Suppressor macrophage (primary cell): ENCODE measurements at regions not wholly inside any gene's neighbourhood (a gene's known extent, or its start where the extent isn't known, plus 50 kb on each side); places are given as distances from the start of the nearest gene placed in this dataset.

ENCODE experiments used
- DNase-seq, 4 experiments: peaks; one replicate each; pipeline ENCODE4 v3.0.0-alpha.2; 2020 to 2022

GRCh38 chr13:40375489-40376171 lies 290.8 kb downstream of the FOXO1 start:
- DNase-seq: no peak

DNA sequence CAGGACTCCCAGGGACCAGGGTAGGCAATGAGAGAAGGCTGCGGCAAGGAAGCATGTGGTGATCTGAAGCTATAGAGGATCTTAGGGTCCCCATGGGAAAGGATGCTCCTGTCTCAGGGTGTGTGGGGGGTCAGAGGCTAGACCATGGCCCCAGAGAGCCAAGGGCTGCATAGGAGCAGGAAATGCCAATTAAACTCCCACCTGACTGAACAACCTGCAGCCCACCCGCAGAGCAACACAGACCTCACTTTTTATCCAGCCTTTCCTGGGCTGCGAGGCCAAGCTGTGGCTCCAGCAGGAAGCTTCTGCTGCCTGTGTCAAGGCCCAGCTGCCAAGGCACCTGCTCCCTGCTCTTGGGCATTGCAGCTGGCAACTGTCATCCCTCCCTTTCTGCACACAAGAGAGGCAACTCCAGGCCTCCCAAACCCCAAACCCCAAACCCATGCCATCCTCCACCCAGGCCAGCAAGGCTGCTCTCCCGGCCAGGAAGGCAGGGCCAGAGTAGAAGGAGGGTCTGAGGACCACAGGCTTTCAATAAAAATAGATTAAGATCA lies 290.1 kb downstream of the FOXO1 start:
- no peak for DNase-seq

GRCh38 chr13:40376867-40377535 lies 289.4 kb downstream of the FOXO1 start:
- DNase-seq: no peak

DNA sequence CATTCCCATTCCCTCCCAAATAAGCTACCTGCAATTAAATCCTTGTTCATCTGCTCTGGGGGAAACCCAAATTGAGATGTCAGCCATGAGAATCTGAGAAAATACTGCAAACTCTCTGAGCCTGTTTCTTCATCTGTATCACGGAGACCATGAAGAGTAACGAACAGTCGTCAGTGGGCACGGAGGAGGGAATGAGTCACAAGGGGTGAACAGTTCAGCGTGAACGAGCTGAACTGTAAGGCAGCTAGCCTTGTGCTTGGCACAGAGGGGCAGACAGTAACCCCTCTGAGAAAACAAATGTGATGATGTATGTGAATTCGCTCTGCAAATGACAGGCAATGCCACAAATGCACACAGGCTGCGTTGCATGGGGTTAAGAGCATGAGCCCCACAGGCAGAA lies 288.7 kb downstream of the FOXO1 start:
- no peak for DNase-seq

GRCh38 chr13:40379196-40379595 lies 287.2 kb downstream of the FOXO1 start:
- no peak for DNase-seq

DNA sequence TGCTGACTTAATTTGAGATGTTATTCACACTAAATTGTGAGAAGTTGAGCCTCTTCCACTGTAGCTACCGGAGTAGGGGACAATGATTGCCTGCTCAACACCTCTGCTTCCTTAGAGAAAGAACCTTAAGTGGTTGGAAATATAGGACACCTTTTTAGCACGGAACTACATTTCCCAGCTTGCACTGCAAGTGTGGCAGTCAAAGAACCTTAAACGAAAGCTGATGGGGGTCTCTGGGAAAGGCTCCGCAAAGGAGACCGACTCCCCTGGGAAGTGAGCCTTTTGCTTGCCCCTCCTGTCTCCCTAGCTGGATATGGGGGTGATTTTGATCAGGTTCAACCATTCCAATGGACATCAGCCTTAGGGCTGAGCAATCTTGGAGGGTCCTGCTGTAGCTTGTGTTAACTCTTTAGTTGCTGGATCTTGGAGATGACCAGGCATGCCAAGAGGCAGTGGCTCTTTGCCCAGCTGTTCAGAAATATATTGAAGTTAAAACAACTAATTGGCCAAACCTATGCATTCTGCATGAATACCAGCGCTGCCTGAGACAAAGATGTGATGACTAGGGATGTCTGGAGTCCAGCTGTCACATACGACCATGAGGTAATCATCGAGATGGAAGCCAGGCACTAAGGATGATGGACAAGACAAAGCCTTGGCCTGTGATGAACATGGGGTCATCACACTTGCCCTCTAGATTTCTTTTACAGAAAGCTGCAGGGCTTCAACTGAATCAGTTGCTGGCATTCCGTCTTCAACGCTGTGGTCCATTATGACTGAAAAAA lies 286.5 kb downstream of the FOXO1 start:
- DNase-seq: no peak

DNA sequence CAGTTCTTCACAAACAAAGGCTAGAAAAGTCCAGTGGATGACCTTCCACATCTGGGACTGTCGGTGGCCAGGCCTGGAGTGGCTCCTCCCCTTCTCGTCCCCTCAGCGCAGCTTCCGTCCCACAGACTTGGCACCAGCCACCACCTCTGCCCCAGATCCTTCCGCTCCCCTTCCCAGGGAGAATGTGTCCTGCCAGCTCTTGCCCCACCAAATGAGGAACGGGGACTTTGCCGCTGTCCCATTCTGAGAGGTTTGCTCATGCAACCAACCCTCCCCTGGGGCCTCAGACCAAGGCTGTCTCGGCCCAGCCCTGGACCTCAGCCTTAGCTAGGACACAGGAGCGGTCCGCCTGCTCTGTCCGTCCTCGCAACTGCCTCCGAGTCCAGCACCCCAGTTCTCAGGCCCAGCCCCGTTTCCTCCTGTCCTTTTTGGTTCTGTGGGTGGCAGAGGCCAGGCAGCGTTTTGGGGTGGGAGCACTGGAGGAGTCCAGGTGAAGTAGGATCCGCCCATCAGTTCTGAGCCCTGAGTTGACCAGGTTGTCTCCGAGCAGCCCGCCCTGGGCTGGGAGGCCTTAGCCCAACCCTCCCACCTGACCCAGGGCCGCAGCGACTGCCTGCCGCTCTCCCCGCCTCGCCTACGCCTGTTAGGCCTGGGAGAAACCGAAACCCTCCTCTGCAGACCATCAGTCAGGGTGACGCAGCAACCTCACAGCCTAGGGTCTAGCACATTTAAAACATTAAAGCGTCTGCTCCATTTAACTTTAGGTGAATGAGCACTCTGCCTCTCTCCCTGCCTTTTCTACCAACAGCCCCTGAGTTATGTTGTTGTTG lies 284.3 kb downstream of the FOXO1 start:
- DNase-seq: no peak

- no peak for DNase-seq
These were observed 283.3 kb downstream of the FOXO1 start for GRCh38 chr13:40383132-40383531.

GRCh38 chr13:40383885-40384284 lies 282.6 kb downstream of the FOXO1 start:
- DNase-seq: no peak

DNA sequence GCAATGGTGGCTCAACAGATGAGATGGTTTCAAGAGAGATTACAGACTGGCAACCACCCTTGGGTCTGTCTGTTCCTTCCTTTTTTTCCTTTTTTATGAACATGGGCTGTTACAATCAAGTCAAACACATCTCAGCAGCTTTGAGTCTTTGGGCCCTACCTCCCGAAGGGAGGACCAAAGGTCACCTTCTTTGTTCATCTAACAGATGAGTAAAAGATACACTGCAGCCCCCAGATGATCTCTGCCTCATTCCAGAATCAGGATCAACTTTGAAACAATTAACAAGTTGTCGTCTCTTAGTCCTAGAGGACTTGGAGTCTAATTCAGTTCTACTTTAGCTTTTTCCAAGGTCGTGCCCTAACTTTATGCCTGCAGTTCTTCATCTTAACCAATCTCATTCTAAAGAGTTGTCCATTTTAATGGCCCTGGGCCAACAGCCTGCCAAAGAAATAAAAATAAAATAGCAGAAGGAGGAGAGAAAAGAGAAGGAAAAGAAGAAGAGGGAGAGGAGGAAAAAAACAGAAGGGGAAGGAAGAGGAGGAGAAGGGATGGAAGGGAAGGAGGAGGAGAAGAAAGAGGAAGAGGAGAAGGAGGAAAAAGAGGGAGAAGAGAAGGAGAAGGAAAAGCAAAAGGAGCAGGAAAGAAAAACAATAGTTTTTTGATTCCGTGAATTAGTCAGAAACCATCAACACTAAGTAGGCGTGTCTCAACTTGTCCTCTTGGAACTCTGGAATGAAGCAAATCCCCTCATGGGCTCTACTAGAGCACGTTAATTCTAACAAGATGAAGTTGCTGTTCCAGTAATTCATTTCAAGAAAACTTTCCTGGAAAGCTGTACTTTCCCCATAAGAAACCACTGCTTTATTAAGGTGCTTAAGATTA lies 281.2 kb downstream of the FOXO1 start:
- no peak for DNase-seq

GRCh38 chr13:40385858-40386180 lies 280.6 kb downstream of the FOXO1 start:
- no peak for DNase-seq

DNA sequence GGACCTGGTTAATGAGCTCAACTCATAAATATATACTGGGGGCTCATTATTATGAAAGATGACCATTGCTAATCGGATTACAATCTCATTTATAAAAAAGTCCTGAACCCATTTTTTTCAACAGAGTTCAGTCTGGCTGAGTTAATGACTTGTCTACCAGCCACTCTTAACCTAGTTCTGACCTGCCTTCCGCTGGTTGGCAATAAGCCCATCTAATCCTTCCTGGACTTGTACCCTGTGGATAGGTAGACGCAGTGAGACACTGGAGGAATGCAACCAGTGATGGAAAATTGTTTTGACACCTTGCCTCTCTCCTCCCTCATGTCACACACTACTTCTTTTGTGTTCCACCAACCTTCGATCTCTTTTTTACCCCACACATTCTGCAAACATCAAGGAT lies 279.9 kb downstream of the FOXO1 start:
- no peak for DNase-seq

DNA sequence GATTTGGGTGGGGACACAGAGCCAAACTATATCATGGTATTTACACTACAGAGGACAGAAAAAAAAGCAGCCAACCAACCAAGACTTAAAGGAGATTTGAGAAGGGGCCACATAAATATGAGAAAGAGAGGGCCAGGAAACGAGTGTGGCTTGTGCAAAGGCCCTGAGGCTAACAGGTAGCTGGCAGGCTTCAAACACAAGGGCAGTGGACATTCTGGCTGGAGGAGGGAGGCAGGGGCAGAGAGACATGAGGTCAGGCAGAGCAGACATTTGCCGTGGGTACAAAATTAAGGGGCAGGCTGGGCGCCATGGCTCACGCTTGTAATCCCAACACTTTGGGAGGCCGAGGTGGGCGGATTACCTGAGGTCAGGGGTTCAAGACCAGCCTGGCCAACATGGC lies 278.7 kb downstream of the FOXO1 start:
- DNase-seq: no peak

GRCh38 chr13:40388617-40389016 lies 277.8 kb downstream of the FOXO1 start:
- DNase-seq: peak in 3 of 4 experiments; percentile 15 to 24 (median 20)

DNA sequence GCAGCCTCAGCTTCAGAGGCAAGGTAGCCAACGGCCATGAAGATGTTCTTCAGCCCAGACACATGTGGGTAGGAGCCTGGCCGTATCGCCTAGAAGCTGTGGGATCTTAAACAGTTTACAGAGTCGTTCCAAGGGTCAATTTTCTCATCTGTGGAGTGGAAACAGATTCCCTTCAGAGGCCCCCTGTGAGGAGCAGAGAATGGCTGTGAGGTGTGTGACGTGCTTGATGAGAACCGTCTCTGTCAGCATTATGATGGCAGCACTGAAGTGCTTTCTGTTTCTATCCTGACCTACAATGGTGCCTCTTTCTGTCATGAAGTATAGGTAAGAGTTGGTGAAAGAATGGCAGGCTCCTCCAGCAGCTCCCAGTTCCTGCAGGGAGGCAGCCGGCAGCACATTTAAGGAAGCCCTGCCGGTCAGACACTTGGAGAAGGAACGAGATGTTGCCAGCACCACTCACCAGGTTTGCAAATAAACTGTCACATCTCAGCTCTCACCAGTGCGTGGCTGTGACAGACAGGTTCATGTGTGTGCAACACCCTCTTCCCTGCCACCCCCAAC lies 277.3 kb downstream of the FOXO1 start:
- no peak for DNase-seq

GRCh38 chr13:40390401-40390916 lies 276.0 kb downstream of the FOXO1 start:
- DNase-seq: no peak

DNA sequence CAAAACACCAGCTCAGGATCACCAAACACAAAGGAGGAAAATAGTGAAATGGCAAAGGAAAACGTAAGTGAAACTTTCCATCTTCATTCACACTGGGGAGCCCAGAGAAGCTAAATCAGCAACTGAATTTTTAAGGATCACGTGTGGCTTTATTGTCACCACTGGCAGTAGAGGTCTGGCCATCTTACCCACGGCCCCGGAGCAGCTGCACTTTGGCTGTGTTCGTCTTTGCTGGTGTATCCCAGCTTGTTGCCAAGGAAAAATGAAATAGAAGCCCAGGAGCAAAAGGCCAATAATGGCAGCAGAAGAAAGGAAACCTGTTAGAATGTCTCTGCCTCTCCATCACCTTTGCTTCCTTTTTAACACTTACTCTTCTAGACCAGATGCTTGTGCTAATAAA lies 274.7 kb downstream of the FOXO1 start:
- DNase-seq: no peak

- no peak for DNase-seq
These were observed 272.0 kb downstream of the FOXO1 start for GRCh38 chr13:40394304-40394985.

DNA sequence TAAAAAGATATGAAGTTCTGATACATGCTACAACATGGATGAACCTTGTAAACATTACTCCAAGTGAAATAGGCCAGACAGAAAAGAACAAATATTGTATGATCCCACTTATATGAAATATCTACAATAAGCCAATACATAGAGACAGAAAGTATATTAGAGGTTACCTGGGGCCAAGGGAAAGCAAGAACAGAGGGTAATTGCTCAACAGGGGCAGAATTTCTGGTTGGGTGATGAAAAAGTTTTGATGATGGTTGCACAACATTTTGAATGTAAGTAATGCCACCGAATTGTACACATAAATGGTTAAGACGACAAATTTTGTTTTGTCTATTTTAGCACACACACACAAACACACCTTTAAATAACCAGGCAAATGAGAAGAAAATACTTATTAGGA lies 268.4 kb downstream of the FOXO1 start:
- peak in 1 of 4 experiments; percentile 31 for DNase-seq

GRCh38 chr13:40399756-40400155 lies 266.7 kb downstream of the FOXO1 start:
- peak in 3 of 4 experiments; percentile 42 to 53 (median 42) for DNase-seq
